ENCODE measurements at regions not wholly inside any gene's neighbourhood (a gene's known extent, or its start where the extent isn't known, plus 50 kb on each side); places are given as distances from the start of the nearest gene placed in this dataset.

DNA sequence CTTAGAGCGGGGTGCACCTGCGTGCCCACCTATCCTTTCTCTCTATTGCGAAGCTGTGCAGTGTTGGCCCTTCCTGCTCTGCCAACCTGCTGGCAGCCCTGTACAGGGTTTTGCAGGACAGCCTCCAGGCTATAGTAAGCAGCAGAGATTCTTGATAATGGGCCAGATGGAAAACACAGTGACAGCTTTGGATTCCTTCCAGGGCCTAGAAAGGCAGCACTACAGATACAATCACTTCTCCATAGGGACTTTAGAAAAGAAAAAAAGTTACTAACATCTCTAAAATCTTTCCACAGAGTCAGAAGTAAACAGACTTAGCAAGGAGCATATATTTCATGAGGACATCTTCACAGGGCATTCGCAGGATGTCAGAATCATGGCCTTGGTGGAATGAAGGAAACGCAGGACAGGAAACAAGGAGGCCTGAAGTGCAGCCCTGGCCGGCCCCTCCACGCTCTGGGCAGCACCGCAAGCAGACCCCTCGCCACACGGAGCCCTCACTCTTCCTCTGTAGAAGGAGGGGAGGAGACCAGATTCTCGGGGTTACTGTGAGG is 172.1 kb upstream of the GAS1 start:
- TF ChIP-seq, protein P1, sequence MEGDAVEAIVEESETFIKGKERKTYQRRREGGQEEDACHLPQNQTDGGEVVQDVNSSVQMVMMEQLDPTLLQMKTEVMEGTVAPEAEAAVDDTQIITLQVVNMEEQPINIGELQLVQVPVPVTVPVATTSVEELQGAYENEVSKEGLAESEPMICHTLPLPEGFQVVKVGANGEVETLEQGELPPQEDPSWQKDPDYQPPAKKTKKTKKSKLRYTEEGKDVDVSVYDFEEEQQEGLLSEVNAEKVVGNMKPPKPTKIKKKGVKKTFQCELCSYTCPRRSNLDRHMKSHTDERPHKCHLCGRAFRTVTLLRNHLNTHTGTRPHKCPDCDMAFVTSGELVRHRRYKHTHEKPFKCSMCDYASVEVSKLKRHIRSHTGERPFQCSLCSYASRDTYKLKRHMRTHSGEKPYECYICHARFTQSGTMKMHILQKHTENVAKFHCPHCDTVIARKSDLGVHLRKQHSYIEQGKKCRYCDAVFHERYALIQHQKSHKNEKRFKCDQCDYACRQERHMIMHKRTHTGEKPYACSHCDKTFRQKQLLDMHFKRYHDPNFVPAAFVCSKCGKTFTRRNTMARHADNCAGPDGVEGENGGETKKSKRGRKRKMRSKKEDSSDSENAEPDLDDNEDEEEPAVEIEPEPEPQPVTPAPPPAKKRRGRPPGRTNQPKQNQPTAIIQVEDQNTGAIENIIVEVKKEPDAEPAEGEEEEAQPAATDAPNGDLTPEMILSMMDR (IDR thresholded peaks at IDR 0.05; ENCODE audit: insufficient read depth, low read length): no peak
- TF ChIP-seq, protein P2, sequence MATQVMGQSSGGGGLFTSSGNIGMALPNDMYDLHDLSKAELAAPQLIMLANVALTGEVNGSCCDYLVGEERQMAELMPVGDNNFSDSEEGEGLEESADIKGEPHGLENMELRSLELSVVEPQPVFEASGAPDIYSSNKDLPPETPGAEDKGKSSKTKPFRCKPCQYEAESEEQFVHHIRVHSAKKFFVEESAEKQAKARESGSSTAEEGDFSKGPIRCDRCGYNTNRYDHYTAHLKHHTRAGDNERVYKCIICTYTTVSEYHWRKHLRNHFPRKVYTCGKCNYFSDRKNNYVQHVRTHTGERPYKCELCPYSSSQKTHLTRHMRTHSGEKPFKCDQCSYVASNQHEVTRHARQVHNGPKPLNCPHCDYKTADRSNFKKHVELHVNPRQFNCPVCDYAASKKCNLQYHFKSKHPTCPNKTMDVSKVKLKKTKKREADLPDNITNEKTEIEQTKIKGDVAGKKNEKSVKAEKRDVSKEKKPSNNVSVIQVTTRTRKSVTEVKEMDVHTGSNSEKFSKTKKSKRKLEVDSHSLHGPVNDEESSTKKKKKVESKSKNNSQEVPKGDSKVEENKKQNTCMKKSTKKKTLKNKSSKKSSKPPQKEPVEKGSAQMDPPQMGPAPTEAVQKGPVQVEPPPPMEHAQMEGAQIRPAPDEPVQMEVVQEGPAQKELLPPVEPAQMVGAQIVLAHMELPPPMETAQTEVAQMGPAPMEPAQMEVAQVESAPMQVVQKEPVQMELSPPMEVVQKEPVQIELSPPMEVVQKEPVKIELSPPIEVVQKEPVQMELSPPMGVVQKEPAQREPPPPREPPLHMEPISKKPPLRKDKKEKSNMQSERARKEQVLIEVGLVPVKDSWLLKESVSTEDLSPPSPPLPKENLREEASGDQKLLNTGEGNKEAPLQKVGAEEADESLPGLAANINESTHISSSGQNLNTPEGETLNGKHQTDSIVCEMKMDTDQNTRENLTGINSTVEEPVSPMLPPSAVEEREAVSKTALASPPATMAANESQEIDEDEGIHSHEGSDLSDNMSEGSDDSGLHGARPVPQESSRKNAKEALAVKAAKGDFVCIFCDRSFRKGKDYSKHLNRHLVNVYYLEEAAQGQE (IDR thresholded peaks at IDR 0.05; ENCODE audit: insufficient replicate concordance, low read depth): no peak
- TF ChIP-seq GABPA (IDR thresholded peaks at IDR 0.05; ENCODE audit: low read depth) (no peak), POLR2AphosphoS5 (IDR thresholded peaks at IDR 0.05; ENCODE audit: low read depth) (no peak), SPI1 (IDR thresholded peaks at IDR 0.05; ENCODE audit: borderline replicate concordance, low read depth) (no peak)
